ENCODE measurements at regions not wholly inside any gene's neighbourhood (a gene's known extent, or its start where the extent isn't known, plus 50 kb on each side); places are given as distances from the start of the nearest gene placed in this dataset.

DNA sequence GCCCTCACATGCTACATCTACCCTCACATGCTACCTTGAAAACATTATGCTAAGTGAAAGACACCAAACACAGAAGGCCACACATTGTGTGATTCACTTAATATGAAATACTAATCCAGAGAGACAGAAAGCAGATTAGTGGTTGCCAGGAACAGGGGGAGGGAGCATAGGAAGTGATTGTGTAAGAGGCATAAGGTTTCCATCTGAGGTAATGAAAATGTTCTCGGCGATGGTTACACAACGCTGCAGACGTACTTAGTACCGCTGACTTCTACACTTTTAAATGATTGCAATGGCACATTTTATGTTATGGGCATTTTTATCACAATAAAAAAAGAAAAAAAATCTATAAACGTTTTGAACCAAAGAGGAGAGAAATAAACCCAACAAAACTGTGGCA, 742.3 kb downstream of the TYW1 start:
- TF ChIP-seq, protein P1, sequence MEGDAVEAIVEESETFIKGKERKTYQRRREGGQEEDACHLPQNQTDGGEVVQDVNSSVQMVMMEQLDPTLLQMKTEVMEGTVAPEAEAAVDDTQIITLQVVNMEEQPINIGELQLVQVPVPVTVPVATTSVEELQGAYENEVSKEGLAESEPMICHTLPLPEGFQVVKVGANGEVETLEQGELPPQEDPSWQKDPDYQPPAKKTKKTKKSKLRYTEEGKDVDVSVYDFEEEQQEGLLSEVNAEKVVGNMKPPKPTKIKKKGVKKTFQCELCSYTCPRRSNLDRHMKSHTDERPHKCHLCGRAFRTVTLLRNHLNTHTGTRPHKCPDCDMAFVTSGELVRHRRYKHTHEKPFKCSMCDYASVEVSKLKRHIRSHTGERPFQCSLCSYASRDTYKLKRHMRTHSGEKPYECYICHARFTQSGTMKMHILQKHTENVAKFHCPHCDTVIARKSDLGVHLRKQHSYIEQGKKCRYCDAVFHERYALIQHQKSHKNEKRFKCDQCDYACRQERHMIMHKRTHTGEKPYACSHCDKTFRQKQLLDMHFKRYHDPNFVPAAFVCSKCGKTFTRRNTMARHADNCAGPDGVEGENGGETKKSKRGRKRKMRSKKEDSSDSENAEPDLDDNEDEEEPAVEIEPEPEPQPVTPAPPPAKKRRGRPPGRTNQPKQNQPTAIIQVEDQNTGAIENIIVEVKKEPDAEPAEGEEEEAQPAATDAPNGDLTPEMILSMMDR (IDR thresholded peaks at IDR 0.05): no peak

DNA sequence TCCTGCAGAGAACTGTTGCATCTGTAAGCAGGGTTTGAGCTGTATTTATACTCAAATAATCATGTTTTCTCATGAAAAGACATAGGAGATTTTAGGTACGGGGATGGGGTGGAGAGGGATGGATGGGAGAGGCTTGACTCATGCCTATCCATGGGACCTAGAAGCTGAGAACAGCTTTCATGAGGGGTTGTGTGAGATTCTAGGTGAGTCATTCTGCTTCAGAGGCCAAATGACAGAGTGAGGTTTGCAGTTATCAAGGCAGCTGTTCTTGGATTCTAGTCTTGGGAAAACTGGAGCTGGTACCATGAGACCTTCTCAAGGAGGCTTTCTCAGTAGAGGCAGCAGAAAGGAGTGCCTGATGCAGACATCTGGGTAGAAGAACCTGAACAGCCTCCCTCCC, 746.9 kb downstream of the TYW1 start:
- TF ChIP-seq, protein P1 (IDR thresholded peaks at IDR 0.05): no peak

DNA sequence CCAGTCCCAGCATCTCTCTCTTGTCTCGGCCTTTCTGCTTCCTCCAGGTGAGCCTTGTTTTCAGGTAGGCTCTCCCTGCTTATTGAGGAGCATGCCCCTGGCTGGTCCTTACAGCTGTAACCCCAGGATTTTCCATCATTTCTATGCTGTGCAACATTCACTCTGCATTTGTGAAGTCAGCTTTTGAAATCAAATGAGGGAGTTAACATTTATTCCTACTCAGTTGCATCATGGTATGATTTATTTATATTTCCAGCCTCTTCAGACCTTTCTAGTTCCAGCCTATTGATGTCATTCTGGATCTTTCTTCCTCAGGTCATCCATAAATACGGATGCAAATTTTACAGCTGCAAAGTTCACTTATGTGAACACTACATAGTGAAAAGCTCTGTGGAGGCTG, 755.6 kb downstream of the TYW1 start:
- TF ChIP-seq, protein P1 (IDR thresholded peaks at IDR 0.05): no peak

DNA sequence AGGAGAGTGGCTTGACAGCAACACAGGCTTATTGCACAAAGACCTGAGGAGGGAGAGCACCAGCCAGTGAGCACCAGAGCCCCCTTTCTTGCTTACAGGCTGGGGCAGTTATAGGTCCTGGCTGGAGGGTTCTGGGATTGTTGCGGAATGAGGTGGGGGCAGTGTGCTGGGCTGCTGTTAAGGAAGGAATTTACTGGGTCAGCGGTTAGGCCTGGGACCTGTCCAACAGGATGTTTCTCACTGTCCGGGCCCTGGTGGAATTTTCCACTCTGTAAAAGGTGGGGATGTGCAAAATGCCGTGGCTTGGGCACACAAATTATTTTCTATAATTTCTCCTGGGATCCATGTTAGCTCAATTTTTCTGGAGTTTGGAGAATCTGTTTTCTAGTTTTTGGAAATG, 757.3 kb downstream of the TYW1 start:
- TF ChIP-seq, protein P1 (IDR thresholded peaks at IDR 0.05): no peak

DNA sequence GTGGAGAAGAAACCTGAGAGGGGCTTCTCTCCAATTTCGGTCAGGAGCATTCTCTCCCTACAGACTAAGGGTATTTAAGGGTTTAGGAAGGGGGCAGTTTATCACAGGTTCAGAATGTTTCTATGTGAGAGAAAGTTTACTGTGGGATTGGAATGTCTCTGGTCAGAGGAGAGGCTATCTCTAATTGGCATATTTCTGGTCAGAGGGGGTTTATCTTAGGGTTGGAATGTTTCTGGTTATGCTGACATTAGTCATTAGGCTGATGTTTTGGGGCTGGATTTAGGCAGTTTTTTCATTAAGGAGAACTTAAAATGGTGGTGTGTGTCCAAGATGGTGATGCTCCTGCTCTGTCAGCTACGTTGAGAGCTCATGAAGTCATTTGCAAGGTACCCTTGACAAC, 758.0 kb downstream of the TYW1 start:
- TF ChIP-seq, protein P1 (IDR thresholded peaks at IDR 0.05): no peak

DNA sequence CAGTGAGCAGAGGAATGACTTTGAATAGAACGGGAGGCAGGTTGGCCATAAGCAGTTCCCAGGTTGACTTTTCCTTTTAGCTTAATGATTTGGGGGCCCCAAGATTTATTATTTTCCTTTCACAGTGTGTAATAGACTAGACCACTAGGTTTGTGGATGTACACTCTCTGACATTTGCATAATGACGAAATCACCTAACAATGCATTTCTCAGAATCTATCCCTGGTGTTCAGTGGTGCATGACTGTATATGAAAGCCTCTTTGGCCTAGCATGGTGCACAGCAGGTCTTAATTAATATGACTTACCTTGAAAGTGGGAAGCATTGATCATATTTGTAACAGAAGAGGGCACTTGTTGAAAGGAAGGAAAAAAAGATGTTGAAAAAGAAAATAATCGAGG, 761.9 kb downstream of the TYW1 start:
- TF ChIP-seq, protein P1 (IDR thresholded peaks at IDR 0.05): no peak

DNA sequence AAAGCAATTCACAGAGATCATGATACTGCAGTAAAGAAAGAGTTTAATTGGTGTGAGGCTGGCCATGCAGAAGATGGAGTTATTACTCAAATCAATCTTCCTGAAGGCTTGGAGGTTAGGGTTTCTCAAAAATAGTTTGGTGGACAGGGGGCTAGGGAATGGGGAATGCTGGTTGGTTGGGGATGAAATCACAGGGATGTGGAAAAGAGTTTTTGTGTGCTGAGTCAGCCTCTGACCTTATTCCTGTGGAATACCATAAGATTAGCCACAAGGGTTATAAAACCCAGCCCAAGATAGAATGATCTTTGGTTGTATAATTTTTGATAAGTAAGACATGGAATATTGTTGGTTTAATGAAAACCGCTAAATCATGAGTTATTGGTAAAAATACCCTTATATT, 764.3 kb downstream of the TYW1 start:
- TF ChIP-seq, protein P1 (IDR thresholded peaks at IDR 0.05): no peak

DNA sequence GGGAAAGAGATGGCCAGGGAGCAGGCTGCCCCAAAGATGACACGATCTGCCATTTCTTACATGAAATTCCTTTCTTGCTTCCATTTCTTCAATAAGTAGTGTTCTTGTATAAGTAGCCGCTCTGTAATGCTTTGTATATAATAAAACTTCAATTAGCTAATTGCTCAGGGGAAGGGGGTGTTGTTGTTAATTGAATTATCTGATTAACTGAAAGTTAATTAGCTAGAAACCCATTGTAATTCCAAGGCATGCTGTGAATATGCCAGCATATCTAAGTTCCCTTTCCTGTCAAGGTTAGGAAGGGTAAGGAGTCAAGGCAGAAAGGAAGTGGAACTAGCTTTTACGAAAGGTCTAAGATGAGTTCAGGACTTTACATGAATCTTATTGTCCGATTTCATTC, 765.9 kb downstream of the TYW1 start:
- TF ChIP-seq, protein P1 (IDR thresholded peaks at IDR 0.05): no peak
